Liver (tissue), 8 donors: ENCODE measurements at regions not wholly inside any gene's neighbourhood (a gene's known extent, or its start where the extent isn't known, plus 50 kb on each side); places are given as distances from the start of the nearest gene placed in this dataset.

Experiments
- DNase-seq: peaks from one replicate; pipeline ENCODE4 v3.0.0-alpha.2; 2017; ENCODE audit warnings: low spot score
- H3K27ac ChIP-seq, 2 donors: one replicate each; pipeline ENCODE4 v1.7.0; 2013; ENCODE audit warnings: inconsistent platforms in 2 of 2, low read length in 2 of 2, control low read depth in 1 of 2, low read depth in 1 of 2, mild to moderate bottlenecking in 1 of 2
- H3K27me3 ChIP-seq, 4 donors: one replicate each; pipeline versions ENCODE4 v1.6.1 to v1.7.0; 2013; ENCODE audit warnings: low read length in 3 of 4, inconsistent platforms in 1 of 4, mild to moderate bottlenecking in 1 of 4, moderate library complexity in 1 of 4; ENCODE audit not compliant: control insufficient read depth in 4 of 4, insufficient read depth in 4 of 4
- H3K36me3 ChIP-seq, 4 donors: one replicate each; pipeline versions ENCODE4 v1.6.1 to v1.7.0; 2013; ENCODE audit warnings: low read length in 3 of 4, mild to moderate bottlenecking in 3 of 4, low read depth in 1 of 4, moderate library complexity in 1 of 4; ENCODE audit not compliant: control insufficient read depth in 4 of 4, insufficient read depth in 3 of 4
- H3K4me1 ChIP-seq, 4 donors: one replicate each; pipeline versions ENCODE4 v1.6.1 to v1.7.0; 2013; ENCODE audit warnings: low read length in 3 of 4, mild to moderate bottlenecking in 3 of 4, moderate library complexity in 1 of 4; ENCODE audit not compliant: control insufficient read depth in 4 of 4, insufficient read depth in 4 of 4
- H3K4me3 ChIP-seq, 3 donors: one replicate each; pipeline versions ENCODE4 v1.6.1 to v1.7.0; 2013; ENCODE audit warnings: low read length in 3 of 3, control low read depth in 1 of 3, low read depth in 1 of 3, mild to moderate bottlenecking in 1 of 3
- H3K9ac ChIP-seq, 2 donors: one replicate each; pipeline ENCODE4 v1.7.0; 2013; ENCODE audit warnings: low read length in 2 of 2, mild to moderate bottlenecking in 2 of 2, moderate library complexity in 2 of 2, control low read depth in 1 of 2, low read depth in 1 of 2
- H3K9me3 ChIP-seq, 4 donors: one replicate each; pipeline versions ENCODE4 v1.6.1 to v1.7.0; 2013; ENCODE audit warnings: low read length in 3 of 4; ENCODE audit not compliant: control insufficient read depth in 4 of 4
- EGR1 ChIP-seq, 2 donors: IDR thresholded peaks; 2 replicates each; pipeline ENCODE4 v1.6.1; 2016 to 2018; ENCODE audit warnings: antibody characterized with exemption in 2 of 2, low read depth in 2 of 2
- FOXA2 ChIP-seq: IDR thresholded peaks from 2 replicates; pipeline ENCODE4 v1.6.1; 2016; ENCODE audit warnings: antibody characterized with exemption
- GABPA ChIP-seq, 2 donors: IDR thresholded peaks in 1 of 2; conservative IDR thresholded peaks in 1 of 2; 2 replicates each; pipeline ENCODE4 v1.6.1; 2016; ENCODE audit warnings: antibody characterized with exemption in 2 of 2, mild to moderate bottlenecking in 1 of 2, moderate library complexity in 1 of 2
- HNF4G ChIP-seq: IDR thresholded peaks from 2 replicates; pipeline ENCODE4 v1.6.1; 2016; ENCODE audit warnings: antibody characterized with exemption
- RAD21 ChIP-seq, 2 donors: IDR thresholded peaks; 2 replicates each; pipeline ENCODE4 v1.6.1; 2016; ENCODE audit warnings: antibody characterized with exemption in 2 of 2, mild to moderate bottlenecking in 2 of 2
- TAF1 ChIP-seq: conservative IDR thresholded peaks from 2 replicates; pipeline ENCODE4 v1.6.1; 2016; ENCODE audit warnings: antibody characterized with exemption, mild to moderate bottlenecking
- WGBS: extraction: QIAGEN DNeasy Blood & Tissue Kit; methylation state at CpG from one replicate; pipeline ENCODE4 v1.1.7; 2013; 5-methylcytosine and 5-hydroxymethylcytosine counted together
- TF ChIP-seq, protein P1 (sequence below): IDR thresholded peaks from 2 replicates; pipeline ENCODE4 v1.6.1; 2016; ENCODE audit warnings: antibody characterized with exemption
- TF ChIP-seq, protein P2 (sequence below): fragments of 150-350 bp; IDR thresholded peaks from 2 replicates; pipeline ENCODE4 v1.5.1; 2017; ENCODE audit warnings: improper control_type of control experiment, low read depth, low read length; ENCODE audit not compliant: missing input control
- donor health status: healthy.
- donor health status: healthy.
- donor health status: healthy.
- donor health status: healthy.
- donor health status: healthy.

DNA sequence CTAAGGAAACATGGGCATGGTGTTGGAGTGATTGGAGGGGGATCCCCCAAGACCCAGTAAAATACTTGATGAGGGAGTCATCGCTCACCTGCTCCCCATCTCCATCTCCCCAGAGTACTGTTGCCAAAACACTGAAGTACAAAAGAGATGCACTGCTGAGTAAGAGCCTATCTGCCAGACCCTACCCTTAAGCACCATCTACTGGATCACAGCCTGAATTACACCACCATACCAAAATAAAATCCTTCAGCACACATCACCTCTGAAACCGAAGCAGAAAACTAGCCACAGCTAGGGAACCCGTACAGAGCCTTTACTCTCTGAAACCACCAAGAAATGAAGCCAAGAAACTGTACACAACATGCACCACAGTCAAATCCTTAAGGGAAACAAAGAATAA, 466.3 kb upstream of the ACTRT1 start:
- no peak overlapping the region for H3K9ac ChIP-seq
- 53% methylated on average over 3 of the region's 3 CpGs for WGBS
- H3K4me1 ChIP-seq, result no peaks in the 10 kb centered on the region
- H3K4me3 ChIP-seq, result no peak overlapping the region
- no peaks in the 10 kb centered on the region for H3K9me3 ChIP-seq
- H3K27me3 ChIP-seq, result peaks cover 0 to 3% (median 0%) of the 10 kb centered on the region in 4 donors
- DNase-seq, result no peak
- TF ChIP-seq, protein P1, sequence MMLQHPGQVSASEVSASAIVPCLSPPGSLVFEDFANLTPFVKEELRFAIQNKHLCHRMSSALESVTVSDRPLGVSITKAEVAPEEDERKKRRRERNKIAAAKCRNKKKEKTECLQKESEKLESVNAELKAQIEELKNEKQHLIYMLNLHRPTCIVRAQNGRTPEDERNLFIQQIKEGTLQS, result no peak
- TF ChIP-seq RAD21 (IDR thresholded peaks at IDR 0.05) (peak; percentile 64 to 87), HNF4G (no peak)
- TF ChIP-seq, protein P2, sequence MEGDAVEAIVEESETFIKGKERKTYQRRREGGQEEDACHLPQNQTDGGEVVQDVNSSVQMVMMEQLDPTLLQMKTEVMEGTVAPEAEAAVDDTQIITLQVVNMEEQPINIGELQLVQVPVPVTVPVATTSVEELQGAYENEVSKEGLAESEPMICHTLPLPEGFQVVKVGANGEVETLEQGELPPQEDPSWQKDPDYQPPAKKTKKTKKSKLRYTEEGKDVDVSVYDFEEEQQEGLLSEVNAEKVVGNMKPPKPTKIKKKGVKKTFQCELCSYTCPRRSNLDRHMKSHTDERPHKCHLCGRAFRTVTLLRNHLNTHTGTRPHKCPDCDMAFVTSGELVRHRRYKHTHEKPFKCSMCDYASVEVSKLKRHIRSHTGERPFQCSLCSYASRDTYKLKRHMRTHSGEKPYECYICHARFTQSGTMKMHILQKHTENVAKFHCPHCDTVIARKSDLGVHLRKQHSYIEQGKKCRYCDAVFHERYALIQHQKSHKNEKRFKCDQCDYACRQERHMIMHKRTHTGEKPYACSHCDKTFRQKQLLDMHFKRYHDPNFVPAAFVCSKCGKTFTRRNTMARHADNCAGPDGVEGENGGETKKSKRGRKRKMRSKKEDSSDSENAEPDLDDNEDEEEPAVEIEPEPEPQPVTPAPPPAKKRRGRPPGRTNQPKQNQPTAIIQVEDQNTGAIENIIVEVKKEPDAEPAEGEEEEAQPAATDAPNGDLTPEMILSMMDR, result peak; percentile 31
- no peak overlapping the region for H3K27ac ChIP-seq
- H3K36me3 ChIP-seq, result no peaks in the 10 kb centered on the region

DNA sequence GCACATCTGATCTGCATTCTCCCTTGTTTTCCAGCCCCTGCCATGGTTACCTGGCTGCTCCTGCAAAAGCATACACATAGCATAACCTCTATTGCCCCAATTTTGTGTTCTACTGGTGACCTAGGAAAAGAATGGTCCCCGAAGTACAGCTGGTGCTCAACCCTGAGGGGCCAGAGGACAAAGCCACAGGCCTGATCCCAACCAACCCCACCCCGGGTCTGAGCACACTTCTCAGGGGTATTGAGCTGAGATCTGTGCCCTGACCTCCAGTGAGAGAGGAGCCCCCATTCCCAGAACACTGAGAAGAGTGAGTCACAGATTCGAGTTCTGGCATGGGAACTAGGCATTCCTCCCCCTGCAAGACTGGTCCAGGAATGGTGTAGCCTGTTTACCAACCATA, 465.5 kb upstream of the ACTRT1 start:
- Histone ChIP-seq H3K9ac (no peak overlapping the region), H3K27ac (no peak overlapping the region), H3K4me3 (no peak overlapping the region), H3K27me3 (peaks cover 0 to 3% (median 0%) of the 10 kb centered on the region in 4 donors), H3K36me3 (no peaks in the 10 kb centered on the region), H3K4me1 (no peaks in the 10 kb centered on the region), H3K9me3 (no peaks in the 10 kb centered on the region)
- 73% methylated on average over 3 of the region's 3 CpGs for WGBS
- TF ChIP-seq HNF4G, result no peak
- no peak for TF ChIP-seq GABPA (IDR thresholded peaks at IDR 0.05 in 1 of 2, conservative IDR thresholded peaks at IDR 0.05 in 1 of 2)
- TF ChIP-seq EGR1 (IDR thresholded peaks at IDR 0.05; ENCODE audit: low read depth in 2 of 2), result no peak
- no peak for TF ChIP-seq FOXA2
- no peak for DNase-seq

DNA sequence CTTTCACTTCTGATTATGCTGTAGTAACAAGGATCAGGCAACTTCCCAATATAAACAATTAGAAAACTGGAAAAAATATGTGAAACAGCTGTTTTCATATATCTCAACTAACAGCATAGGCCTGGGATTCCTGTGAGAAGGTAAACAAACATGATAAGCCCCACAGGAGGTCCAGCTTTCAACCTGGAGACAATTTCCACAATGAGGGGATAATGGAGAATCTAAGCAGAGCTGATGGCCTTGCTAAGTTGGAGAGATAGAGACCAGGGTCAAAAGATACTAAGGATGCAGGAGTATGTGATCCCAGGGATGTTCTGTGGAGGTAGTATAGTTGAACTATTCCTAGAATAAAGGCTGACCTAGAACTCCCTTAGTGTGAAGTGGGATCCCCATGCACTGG, 452.3 kb upstream of the ACTRT1 start:
- H3K9ac ChIP-seq, result no peak overlapping the region
- H3K4me1 ChIP-seq, result no peaks in the 10 kb centered on the region
- TF ChIP-seq TAF1, result no peak
- TF ChIP-seq, protein P1, result no peak
- TF ChIP-seq, protein P2, result no peak
- H3K9me3 ChIP-seq, result no peaks in the 10 kb centered on the region
- no peaks in the 10 kb centered on the region for H3K36me3 ChIP-seq
- no peak overlapping the region for H3K27ac ChIP-seq
- no peaks in the 10 kb centered on the region for H3K27me3 ChIP-seq
- no peak for DNase-seq
- H3K4me3 ChIP-seq, result no peak overlapping the region
